Fibroblast of skin of abdomen (primary cell): ENCODE measurements at regions not wholly inside any gene's neighbourhood (a gene's known extent, or its start where the extent isn't known, plus 50 kb on each side); places are given as distances from the start of the nearest gene placed in this dataset.

Experiments used
- DNase-seq: peaks from one replicate; pipeline ENCODE4 v3.0.0-alpha.2; 2013

DNA sequence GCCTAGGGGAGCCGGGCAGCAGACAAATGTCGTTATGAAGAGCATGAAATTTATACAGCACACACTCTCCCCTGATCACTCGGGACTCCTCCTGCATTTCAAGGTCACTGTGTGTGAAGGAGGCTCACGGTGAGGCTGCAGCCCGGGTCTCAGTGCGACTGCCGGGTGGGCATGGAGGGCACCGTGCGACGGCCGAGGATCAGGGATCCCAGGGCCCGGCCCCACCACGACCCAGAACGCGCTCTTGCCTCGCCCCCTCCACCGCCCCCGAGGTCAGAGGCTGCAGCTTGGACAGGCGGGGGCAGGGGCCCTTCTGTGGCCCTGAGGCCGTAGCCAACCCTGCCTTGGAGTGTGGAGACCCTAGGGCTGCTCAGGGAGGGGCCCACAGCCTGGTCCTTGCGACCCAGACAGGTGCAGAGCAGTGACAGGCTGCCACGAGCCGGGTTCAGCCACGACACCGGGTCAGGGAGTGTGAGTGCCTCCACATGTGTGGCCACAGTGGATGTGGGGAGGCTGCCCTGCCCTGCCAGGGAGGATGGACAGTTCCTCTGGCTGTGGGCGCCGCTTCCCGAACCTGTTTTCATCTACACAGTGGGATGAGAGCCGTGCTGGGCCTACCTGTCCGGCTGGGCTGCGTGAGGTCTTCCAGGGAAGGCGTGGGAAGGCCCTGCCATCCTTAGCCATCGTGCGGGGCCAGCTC, 89.3 kb upstream of the NKX1-1 start:
- no peak for DNase-seq

DNA sequence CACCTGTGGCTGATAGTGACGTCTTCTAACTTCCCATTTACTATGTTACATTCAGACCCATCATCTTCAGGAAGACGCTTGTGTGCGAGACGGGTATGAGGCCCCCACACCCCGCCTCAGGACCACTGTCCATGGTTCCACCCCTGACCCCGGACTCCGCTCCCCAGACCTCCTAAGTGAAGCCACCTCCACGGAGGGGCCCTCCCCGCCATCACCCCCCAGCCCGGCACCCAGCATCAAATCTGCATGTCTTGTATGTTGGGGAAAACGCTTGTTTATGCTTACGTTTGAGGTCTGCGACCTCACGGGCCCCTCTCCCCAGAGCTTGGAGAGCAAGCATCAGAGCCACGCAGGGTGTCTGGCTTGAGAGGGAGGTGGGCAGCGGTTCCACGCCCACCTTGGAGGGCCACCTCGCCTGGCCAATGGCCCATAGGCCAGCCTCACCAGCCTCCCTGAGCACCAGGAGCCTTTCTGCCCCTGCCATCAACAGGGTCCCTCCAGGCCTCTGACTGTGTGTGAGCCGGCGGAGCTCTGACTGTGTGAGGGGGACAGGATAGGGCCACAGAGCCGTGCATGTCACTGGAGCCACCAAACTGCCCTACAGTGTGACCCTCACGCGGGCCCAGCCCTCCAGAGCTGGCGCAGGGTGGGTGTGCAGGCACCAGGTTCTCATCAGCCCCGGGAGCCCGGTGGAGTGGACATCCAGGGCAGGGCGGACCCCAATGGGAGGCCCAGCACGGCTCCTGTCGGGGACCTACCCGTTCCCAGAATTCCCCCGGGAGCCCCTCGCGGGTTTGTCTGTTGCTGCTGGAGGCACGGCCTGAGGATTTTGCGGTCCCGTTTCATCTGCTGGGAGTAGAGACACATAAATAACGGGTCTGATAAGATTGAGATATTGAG, 88.4 kb upstream of the NKX1-1 start:
- no peak for DNase-seq

DNA sequence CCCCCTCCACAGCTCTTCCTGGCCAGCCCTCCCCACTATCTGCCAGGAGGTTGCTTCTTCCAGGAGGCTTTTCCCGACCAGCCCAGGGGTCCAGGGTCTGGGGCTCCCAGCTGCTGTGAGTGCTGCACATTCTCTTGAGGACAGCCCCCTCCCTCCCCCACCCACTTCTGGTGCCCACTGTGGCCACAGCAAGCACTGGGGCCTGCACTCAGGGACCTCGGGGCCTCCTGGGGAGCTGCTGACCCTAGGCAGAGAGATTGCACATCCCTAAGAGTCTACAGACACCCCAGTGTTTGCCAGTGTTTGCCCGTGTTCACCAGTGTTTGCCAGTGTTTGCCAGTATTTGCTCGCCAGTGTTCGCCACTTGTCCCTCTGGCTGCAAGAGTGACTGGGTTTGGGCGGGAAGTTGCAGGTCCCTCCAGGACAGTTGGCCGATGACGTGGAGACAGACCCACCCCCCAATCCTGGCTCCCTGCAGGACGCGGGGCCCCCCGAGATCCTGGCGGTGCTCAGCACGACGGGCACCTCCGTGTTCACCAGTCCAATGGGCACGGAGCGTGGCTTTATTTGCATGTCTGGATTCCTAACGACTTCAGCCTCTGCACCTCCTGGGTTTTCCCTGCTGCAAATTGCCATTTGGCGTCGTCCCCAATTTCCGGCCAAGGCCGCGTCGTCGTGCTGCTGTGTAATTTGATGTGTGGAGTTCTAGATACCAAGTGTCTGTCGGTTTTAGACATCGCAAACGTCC, 87.5 kb upstream of the NKX1-1 start:
- DNase-seq = no peak

DNA sequence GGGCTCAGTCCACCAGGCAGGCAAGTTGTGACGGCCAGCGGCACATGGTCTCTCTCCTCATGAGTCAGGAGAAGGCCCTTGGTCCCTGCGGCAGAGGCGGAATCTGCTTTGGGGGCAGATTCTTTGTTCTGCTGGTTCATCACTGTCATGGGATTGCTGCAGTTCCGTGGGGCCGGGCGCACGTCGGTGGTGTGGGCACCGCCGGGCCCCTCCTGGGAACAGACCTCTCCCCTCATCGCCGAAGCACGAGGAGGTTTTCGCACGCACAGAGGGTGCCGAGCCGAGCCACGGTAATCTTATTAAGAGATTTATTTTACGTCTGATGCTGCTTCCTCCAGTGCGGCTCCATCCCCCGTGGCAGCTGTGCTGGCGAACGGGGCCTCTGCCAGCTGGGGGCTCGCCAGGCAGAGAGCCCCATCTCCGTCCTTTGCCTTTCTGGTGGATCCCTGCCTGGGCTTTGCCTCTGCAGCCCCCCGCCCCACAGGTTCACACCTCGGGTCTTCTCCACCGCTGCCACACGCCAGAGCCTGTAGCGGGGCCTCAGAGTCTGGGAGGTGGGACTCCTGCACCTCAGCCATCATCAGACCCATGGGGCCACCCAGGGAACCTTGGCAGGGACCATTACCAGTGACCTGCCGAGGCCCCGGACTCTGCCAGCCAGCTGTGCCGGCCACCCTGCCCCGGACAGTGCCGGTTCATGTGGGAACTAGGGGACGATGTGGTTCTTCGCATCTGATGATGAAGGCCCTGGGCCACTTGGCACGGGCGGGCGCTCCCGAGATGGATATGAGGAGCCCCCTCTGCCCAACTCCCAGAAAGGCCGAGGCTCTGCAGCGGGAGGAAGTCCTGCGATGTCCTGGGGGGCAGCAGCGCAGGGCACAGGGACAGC, 86.7 kb upstream of the NKX1-1 start:
- DNase-seq = no peak

DNA sequence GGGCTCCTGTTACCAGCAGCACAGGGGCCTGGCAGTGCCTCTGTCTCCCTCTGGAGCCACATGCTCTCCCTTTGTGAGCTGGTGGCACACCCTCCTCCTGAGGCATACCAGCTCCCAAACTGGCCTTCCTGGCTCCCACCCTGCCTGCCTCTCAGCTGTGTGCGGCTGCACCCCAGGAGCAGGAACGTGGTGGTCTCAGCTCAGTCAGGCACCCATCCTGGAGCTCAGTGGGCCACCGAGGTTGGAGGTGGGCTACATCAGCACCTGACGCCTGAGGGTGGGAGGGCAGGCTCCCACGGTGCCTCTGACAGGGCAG, 85.9 kb upstream of the NKX1-1 start:
- no peak for DNase-seq

DNA sequence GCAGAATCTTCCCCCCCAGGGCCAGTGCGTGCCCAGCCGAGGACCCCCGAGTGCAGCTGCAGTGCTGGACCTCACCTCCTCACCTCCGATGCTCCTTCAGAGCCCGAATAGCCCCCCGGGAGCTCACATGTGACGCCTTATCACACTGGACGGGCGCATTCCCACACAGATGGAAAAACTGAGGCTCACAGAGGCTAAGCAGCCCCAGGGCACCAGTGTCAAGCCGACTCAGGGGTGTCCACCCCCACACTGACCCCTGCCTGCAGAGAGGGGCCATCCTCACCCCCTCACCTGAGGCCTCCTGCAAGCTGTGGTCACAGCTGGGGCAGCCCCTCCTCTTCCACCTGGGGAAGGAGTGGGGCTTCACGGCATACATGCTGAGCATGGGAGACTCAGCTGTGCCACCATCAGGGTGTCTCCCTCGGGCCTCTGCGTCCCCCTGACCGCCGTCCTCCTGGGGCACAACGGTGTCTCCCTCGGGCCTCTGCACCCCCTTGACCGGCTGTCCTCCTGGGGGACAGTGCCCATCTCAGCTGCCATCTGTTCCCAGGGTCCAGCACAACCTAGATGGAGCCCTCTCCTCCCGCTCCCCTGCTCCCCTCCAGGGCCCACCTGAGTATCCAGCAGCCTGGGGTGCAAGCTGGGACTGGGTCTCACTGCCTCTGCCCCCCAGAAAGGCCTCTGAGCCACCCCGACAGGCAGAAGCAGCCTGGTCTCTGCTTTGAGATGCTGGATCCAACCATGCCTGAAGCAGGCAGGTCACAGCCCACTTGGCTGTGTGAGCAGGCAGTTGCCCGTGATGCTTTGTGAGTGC, 85.3 kb upstream of the NKX1-1 start:
- no peak for DNase-seq

DNA sequence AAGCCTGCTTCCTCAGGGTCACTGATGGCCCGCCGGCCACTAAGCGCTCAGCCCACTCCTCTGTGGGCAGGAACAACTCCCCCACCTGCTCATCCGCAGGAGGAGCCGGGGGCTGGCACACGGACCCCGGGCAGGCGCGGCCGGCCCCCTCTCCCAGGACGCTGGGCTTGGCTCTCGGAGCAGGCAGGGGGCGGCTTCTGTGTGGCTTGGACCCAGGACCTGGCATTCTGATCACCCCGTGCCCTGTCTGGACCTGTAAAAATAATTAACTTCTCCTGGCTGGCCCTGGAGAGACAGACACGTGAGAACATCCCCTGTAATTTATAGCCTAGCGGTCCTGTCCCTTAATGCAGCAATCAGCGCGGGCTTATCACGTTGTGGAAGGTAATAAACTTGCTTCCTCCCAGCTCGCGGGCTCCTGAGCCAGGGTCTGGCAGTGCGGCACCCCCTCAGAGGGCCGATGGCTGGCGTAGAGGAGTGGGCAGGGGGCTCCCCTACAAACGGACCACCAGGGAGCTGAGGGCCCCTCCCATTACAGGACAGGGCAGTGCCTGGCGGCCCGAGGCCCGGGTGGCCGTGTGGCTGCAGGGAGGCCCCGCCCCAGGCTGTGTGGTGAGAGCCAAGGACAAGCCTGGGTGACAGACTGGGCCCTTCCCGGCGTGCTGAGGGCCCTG, 84.5 kb upstream of the NKX1-1 start:
- DNase-seq = no peak

DNA sequence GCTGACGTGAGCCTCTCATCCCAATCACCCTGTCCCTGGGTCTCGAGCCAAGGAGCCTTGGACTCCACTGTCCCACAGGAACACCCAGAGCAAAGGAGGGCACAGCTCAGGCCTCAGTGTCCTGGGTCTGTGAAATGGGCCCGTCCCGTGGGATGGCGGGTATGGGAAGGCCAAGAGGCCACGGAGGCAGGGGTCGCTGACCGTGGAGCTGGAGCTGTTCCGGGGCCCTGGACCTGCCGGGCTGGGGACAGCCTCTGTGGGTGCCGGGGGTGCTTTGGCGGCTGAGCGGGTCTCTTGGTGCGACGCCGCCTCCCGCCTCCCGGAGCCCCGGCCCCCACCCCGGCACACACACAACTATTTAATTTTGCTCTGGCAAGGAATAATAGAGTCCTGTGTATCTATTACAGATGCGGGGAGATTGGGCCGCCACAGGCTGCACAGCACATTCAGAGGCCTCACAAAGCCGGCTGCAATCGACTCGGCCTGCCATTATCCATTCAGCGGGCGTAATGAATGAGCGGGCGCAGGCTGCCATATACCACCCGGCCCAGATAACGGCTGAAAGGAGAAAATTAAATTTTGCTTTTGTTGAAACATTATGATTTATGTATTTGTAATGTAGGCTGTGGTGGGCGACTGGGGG, 83.9 kb upstream of the NKX1-1 start:
- no peak for DNase-seq

DNA sequence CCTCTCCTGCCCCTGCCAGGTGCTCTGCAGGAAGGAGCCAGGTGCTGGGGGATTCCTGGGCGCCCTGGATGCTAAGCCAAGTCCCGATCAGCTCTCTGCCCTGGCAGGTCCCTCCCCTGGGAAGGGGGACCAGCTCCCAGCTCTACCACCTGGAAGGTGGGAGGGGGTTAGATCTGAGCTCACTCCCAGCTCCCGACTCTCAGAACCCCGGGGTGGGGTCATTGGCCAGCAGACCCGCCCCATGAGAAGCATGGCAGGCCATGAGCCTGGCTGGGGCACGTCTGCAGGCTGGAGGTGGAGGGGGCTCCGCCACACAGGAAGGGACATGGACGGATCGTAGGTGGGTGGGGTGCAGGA, 83.4 kb upstream of the NKX1-1 start:
- no peak for DNase-seq

DNA sequence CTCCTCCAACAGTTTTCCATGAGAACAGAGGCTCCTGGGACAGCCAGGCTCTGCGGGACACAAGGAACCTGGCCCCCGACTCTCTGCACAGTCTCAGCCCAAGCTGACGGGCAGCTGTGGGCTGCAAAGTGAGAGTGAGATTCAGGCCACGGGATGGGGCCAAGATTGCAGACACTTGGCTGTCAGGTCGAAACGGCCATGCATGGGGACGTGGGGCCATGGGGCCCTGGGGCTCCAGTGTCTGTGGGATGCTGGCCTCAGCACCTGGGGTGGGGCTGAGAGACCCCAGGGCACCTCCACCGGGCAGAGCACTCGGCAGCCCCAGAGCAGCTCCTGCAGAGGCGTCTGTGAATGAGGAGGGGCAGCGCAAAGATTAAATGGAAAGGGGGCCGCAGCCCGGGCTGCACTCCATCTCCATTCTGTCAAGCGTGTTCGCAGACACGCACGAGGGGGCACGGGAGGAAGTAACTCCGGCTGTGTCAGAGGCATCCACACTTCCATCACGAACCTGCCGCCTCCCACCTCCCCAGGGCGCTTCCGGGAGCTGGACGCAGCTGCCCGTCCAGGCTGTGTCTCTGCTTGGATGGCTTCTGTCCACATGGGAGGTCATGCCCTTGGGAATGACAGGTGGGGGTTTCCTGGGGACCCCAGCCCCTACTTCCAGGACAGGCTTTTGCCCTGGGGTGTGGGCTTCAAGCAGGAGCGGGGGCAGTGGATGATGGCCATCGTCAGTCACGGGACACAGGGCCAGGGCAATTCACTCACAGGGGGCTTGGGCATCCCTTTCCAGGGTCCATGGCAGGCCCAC, 82.8 kb upstream of the NKX1-1 start:
- no peak for DNase-seq

DNA sequence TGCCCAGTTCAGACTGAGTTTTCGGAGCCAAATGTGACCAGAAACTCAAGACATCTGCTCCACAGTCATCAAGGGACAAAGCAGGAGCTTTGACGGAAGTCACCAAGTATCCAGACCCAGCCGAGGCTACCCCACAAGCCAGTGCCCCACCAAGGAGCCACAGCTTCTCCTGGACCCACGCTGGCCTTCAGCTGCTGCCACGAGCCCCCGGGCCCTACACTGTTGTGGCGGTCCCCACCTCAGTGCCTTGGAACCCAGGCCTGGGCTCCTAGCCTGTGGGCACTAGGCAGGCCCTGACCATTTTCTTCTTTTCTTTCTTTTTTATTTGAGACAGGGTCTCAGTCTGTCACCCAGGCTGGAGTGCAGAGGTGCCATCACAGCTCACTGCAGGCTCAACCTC, 82.1 kb upstream of the NKX1-1 start:
- no peak for DNase-seq

DNA sequence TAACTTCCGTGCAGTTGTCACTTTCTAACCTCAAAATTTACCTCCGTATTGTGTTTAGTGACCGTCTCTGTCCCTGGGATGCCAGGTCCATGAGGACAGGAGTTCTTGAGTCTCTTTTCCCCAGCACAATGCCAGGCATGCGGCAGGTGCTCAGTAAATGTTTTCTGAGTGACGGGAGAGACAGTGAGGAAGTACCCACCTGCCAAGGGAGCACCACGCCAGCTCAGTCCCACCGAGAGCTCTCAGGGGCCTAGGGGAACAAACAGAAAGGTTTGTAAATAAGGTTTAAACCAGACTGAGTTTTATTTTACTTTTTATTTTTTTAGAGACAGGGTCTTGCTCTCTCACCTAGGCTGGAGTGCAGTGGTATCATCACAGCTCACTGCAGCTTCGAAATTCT, 81.5 kb upstream of the NKX1-1 start:
- DNase-seq = no peak

DNA sequence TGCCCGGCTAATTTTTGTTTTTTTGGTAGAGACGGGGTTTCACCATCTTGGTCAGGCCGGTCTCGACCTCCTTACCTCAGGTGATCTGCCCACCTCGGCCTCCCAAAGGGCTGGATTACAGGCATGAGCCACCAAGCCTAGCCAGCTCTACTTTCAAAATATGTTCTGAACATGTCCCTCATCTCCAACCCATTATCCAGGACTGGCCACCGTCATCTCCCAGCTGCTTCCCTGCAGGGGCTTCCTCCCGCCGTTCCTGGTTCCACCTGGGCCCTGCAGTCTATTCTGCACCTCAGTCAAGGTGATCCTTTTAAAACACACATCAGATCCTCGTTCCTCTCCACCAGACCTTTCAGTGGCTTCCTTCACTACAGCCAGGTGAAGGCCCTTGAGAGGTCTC, 80.9 kb upstream of the NKX1-1 start:
- no peak for DNase-seq

DNA sequence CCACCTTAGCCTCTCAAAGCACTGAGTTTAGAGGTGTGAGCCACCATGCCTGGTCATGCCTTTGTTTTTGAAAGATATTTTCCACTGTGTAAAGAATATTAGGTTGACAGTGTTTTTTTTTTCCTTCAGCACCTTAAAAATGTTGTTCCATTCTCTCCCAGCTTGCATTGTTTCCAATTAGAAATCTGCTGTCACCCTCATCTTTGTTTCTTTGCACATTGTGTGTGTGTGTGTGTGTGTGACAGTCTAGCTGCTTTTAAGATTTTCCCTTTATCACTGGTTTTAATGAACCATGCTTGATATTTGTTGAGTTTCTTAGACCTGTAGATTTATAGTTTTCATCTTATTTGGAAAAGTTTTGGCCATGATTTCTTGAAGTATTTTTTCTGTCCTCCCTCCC, 79.0 kb upstream of the NKX1-1 start:
- DNase-seq = no peak

DNA sequence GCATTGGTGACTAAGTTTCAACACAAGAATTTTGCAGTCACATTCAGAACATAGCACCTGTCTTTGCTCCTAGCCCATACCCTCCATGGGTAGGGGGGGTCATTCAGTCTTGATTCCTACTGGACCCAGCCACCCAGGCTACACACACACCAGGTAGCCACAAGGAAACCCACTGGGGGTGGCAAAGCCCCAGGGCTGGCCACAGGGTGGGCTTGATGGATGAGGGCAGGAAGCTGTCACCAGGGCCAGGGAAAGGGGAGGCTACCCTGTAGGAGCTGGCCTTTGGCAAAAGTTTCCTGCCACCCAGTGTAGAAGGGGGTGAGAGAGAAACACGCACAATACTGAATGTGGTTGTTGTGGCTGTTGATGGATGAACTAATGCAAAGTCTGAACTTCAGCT, 74.5 kb upstream of the NKX1-1 start:
- no peak for DNase-seq

DNA sequence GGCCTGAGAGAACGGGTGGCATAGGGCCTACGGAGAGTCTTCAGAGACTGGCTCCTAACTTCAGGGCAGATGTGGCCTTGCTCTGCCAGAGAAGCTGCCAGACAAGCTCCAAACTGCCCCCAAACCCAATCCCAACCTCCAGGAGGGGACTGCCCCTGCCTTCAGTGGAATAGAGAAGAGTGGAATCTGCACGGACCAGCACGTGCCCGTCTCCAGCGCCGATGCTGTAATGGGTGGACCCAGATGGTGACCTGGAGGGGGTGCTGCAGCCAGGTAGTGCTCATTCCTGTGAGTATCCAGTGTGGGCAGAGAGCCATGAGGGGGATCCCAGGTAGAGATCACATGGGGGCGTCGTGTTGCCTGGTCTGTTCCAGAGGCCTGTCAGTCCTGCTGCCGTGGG, 73.2 kb upstream of the NKX1-1 start:
- no peak for DNase-seq

DNA sequence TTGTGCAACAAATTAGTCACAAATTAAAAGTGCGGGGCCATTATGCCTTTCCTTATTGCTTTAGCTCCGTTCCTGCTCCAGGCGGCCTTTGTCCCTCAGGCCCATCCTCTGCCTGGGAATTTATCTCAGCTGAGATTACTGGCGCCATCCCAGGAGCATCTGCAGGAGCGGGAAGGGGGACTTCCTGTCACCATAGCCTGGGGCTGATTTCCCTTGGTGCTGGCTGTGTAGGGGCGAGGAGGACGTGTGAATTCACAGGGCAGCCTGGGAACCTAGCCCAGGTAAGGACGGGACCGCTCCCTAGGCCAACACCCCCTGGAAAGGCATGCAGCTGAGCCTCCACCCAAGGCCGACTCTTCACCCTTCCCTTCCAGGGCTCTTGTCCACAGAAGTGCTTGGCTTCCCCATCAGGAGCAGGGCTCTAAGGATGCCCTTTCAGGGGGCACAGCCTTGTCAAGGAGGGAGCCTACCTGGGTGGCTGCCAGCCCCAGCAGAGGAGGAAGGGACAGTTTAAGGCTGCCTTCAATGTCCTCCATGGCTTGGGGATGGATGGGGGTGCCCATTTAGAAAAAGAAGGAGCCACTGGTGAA, 72.6 kb upstream of the NKX1-1 start:
- DNase-seq = no peak

DNA sequence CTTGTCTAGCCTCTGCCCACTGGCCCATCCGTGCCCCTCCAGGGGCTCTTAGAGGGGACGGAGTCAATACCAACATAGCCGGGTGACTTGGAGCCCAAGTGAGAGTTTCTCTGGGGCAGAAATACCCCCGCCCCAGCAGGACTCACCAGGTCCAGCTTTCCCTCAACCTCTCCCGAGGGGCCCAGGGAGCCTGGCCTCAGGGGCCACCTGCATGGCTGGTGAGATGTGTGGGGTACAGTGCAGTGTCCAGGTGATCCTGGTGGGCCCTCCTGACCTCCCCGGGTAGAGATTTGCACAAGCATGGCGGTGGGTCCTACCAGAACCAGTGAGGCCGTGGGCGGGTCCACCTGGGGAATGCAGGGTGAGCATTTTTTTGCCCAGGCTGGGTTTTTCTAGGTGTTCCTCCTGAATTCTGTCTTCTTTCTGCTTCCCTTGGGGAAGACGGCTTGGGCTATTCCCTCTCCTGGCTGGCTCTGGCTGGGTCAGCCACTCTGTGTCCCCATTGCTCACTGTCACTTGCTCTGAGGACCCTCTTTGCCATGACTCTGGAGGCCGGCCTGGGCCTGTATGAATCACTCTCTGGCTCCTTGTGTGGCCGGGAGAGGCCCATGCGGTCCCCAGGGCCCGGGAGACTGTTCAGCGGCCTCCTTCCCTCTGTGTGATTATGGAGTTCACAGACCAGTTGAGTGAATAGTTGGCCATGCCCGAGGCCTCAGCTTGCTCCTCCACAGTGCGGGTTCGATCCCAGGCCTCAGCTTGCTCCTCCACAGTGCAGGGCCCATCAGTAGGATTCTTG, 71.0 kb upstream of the NKX1-1 start:
- no peak for DNase-seq

DNA sequence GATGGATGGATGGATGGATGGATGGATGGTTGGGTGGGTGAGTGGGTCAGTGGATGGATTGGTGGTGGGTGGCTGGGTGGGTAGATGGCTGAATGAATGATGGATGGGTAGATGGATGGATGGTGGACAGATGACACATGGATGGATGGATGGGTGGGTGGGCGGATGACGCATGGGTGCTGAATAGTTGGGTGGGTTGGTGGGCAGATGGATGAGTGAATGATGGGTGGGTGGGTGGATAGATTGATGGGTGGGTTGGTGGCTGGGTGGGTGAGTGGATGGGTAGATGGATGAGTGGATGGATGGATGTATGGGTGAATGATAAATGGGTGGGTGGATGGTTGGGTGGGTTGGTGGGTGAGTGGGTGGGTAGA, 69.9 kb upstream of the NKX1-1 start:
- no peak for DNase-seq
